ENCODE measurements at regions not wholly inside any gene's neighbourhood (a gene's known extent, or its start where the extent isn't known, plus 50 kb on each side); places are given as distances from the start of the nearest gene placed in this dataset.

GRCh38 chr13:26494571-26495195 is 62.8 kb upstream of the WASF3 start:
- Mint-ChIP-seq H3K27ac (no peak overlapping the region), H3K9me3 (ENCODE audit: low read depth) (no peaks in the 10 kb centered on the region), H3K4me3 (no peak overlapping the region), H3K4me1 (ENCODE audit: low read depth) (no peaks in the 10 kb centered on the region), H3K36me3 (no peaks in the 10 kb centered on the region), H3K27me3 (peaks cover 9% of the 10 kb centered on the region)

DNA sequence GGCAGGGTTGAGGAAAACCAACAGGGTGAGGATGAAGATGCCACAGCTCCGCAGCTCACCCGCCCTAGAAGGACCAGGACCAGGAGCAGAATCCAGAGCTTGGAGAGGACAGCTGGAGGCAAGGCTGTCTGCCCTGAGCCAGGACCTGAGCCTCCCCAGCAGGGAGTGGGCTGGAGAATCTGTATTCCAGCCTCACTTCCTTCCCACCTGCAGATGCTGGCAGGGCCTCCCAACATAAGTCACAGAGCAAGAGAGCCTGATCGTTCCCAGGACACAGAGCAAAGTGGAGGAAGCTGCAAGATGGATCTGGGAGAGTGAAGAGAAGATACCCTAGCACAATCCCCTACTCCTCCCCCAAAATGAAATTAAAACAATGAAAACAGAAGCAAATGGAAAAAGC is 61.7 kb upstream of the WASF3 start:
- H3K9me3 Mint-ChIP-seq (ENCODE audit: low read depth) = no peaks in the 10 kb centered on the region
- no peak overlapping the region for H3K27ac Mint-ChIP-seq
- H3K4me1 Mint-ChIP-seq (ENCODE audit: low read depth) = no peaks in the 10 kb centered on the region
- no peak overlapping the region for H3K4me3 Mint-ChIP-seq
- H3K36me3 Mint-ChIP-seq = no peaks in the 10 kb centered on the region
- H3K27me3 Mint-ChIP-seq = peaks cover 7% of the 10 kb centered on the region

- Mint-ChIP-seq H3K27ac (no peak overlapping the region), H3K4me1 (ENCODE audit: low read depth) (peaks cover 7% of the 10 kb centered on the region), H3K36me3 (no peaks in the 10 kb centered on the region), H3K4me3 (no peak overlapping the region), H3K27me3 (peaks cover 4% of the 10 kb centered on the region), H3K9me3 (ENCODE audit: low read depth) (no peaks in the 10 kb centered on the region)
These were observed 59.4 kb upstream of the WASF3 start for GRCh38 chr13:26497968-26498511.

- peaks cover 13% of the 10 kb centered on the region for H3K4me1 Mint-ChIP-seq (ENCODE audit: low read depth)
- H3K9me3 Mint-ChIP-seq (ENCODE audit: low read depth) = no peaks in the 10 kb centered on the region
- no peak overlapping the region for H3K27ac Mint-ChIP-seq
- H3K36me3 Mint-ChIP-seq = no peaks in the 10 kb centered on the region
- no peak overlapping the region for H3K4me3 Mint-ChIP-seq
- peaks cover 4% of the 10 kb centered on the region for H3K27me3 Mint-ChIP-seq
These were observed 58.6 kb upstream of the WASF3 start for GRCh38 chr13:26498656-26499601.

DNA sequence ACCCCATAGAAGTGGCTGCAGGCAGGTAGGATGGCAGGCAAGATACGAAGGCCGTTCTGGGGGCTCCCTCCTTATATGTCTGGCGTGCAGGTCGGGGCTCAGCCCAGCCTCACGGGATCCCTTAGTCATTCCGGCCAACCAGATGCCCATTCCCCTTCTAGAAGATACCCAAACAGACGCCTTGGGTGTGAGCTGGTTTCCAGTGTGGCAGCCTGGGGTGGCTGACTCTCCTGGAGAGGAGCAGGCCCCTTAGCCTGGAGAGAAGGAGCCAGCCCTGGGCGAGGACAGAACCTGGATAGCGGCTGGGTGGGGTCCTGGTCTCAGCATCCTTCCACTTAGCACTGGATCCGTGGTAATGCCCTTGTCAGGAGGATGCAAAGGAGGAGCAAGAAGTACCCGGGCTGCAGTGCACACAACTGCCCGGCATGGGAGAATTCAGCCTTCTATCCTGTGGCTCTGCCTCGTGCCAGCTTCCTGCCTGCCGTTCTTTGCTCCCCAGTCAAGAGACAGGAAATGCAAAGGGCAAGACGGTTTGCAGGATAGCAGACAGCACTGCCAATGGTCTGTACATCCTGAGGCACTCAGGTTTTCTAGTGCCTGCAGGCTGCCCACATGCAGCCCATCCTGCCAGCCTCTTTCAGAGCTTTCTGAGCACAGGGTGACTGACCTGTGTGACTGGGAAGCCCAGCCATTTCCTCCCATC is 56.7 kb upstream of the WASF3 start:
- no peak overlapping the region for H3K27ac Mint-ChIP-seq
- peaks cover 14% of the 10 kb centered on the region for H3K4me1 Mint-ChIP-seq (ENCODE audit: low read depth)
- no peak overlapping the region for H3K4me3 Mint-ChIP-seq
- no peaks in the 10 kb centered on the region for H3K36me3 Mint-ChIP-seq
- H3K9me3 Mint-ChIP-seq (ENCODE audit: low read depth) = no peaks in the 10 kb centered on the region
- no peaks in the 10 kb centered on the region for H3K27me3 Mint-ChIP-seq

- Mint-ChIP-seq H3K27ac (no peak overlapping the region), H3K9me3 (ENCODE audit: low read depth) (no peaks in the 10 kb centered on the region), H3K4me3 (no peak overlapping the region), H3K36me3 (no peaks in the 10 kb centered on the region), H3K27me3 (no peaks in the 10 kb centered on the region), H3K4me1 (ENCODE audit: low read depth) (peaks cover 14% of the 10 kb centered on the region)
These were observed 55.8 kb upstream of the WASF3 start for GRCh38 chr13:26501641-26502040.

DNA sequence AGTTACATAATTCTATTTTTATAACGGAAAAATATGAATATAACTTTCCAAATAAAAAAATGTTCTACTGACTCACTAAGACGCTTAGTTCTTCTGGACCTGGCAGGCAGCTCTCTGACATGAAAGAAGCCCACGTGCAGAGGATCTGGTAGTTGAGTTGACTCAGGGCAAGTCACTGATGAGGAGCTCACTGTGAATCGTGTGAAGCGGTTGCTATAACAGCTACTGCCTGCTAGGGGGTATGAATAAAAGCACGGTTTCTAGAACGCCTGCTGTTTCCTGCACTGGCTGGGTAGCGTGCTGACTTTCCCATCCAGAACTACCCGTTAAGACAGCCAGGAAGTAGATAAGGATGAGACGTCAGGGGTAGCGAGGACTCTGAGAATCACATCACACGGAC is 54.7 kb upstream of the WASF3 start:
- Mint-ChIP-seq H3K4me1 (ENCODE audit: low read depth) (peaks cover 14% of the 10 kb centered on the region), H3K36me3 (no peaks in the 10 kb centered on the region), H3K27ac (no peak overlapping the region), H3K27me3 (no peaks in the 10 kb centered on the region), H3K4me3 (no peak overlapping the region), H3K9me3 (ENCODE audit: low read depth) (no peaks in the 10 kb centered on the region)

DNA sequence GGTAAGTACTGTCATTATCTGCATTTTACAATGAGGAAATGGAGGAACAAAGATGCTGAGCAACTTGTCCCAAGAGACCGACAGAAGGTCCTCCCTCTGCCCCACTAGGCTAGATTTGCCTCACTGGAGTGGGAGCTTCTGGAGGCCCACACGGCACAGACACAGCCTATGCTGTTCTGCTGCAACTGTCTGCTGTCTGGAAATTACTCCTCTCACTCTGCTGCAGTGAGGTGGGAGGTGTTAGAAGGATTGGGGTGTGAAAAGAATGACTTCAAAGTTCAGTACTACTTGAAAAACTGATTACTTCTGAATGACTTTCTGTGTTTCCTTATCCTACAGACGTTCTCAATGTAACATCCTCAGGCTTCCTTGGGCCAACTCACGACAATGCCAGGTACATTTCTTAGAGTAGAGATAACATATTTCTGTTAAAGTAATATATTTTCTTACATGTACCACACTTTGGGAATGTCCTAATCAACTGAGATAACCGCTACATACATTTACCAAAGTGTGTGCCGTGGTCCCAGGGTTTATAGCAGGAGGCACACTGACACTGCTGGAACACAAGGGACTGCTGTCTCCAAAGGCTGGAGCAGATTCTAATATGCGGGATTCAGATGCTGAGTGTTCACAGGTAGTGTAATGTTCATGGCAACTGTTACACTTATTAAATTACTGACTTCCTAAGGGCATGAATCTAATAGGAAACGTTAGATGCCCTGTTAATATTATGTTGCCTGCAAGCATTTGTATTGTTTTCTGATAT is 53.5 kb upstream of the WASF3 start:
- Mint-ChIP-seq H3K36me3 (no peaks in the 10 kb centered on the region), H3K9me3 (ENCODE audit: low read depth) (no peaks in the 10 kb centered on the region), H3K27ac (peak overlapping the region; percentile 18), H3K27me3 (peaks cover 2% of the 10 kb centered on the region), H3K4me1 (ENCODE audit: low read depth) (peaks cover 14% of the 10 kb centered on the region), H3K4me3 (no peak overlapping the region)

Data from activated naive CD8-positive, alpha-beta T cell (primary cell).